KMS-11 (cell line): ENCODE measurements at regions not wholly inside any gene's neighbourhood (a gene's known extent, or its start where the extent isn't known, plus 50 kb on each side); places are given as distances from the start of the nearest gene placed in this dataset.

Source experiments
- H2AFZ ChIP-seq: fragments of 200-600 bp; sonication (generic); 2 replicates; pipeline ENCODE4 v1.6.1; 2016; ENCODE audit warnings: antibody characterized with exemption, mixed run types, low read depth
- H3K27ac ChIP-seq: fragments of 200-600 bp; sonication (generic); 2 replicates; pipeline ENCODE4 v1.6.1; 2016; ENCODE audit warnings: mild to moderate bottlenecking, mixed run types
- H3K27me3 ChIP-seq: fragments of 200-600 bp; sonication (generic); 2 replicates; pipeline ENCODE4 v1.6.1; 2017; ENCODE audit warnings: mild to moderate bottlenecking, low read depth, mixed run types, moderate library complexity; ENCODE audit not compliant: insufficient read depth
- H3K36me3 ChIP-seq: fragments of 200-600 bp; sonication (generic); 2 replicates; pipeline ENCODE4 v1.6.1; 2017; ENCODE audit warnings: mild to moderate bottlenecking, mixed run types; ENCODE audit not compliant: insufficient read depth
- H3K4me1 ChIP-seq: fragments of 200-600 bp; sonication (generic); 2 replicates; pipeline ENCODE4 v1.6.1; 2016; ENCODE audit warnings: mild to moderate bottlenecking, low read depth, mixed run types; ENCODE audit not compliant: poor library complexity, severe bottlenecking
- H3K4me2 ChIP-seq: fragments of 200-600 bp; sonication (generic); 2 replicates; pipeline ENCODE4 v1.7.0; 2016; ENCODE audit warnings: mild to moderate bottlenecking, mixed run types
- H3K4me3 ChIP-seq: fragments of 200-600 bp; sonication (generic); IDR thresholded peaks from 2 replicates; pipeline ENCODE4 v1.6.1; 2017; ENCODE audit warnings: low read depth, low read length, mixed read lengths; ENCODE audit not compliant: insufficient read depth
- H3K79me2 ChIP-seq: fragments of 200-600 bp; sonication (generic); 2 replicates; pipeline ENCODE4 v1.6.1; 2016; ENCODE audit warnings: low read depth, mixed run types; ENCODE audit not compliant: insufficient read depth
- H3K9ac ChIP-seq: fragments of 200-600 bp; sonication (generic); 2 replicates; pipeline ENCODE4 v1.6.1; 2016; ENCODE audit warnings: mild to moderate bottlenecking, mixed run types
- H4K20me1 ChIP-seq: fragments of 200-600 bp; sonication (generic); 2 replicates; pipeline ENCODE4 v1.6.1; 2016; ENCODE audit warnings: mild to moderate bottlenecking, mixed run types; ENCODE audit not compliant: insufficient read depth
- TF ChIP-seq, protein P1 (sequence below): fragments of 200-600 bp; sonication (generic); conservative IDR thresholded peaks from 2 replicates; pipeline ENCODE4 v1.6.1; 2017; ENCODE audit warnings: low read depth, mild to moderate bottlenecking, antibody characterized with exemption, low read length, moderate library complexity, mixed read lengths

DNA sequence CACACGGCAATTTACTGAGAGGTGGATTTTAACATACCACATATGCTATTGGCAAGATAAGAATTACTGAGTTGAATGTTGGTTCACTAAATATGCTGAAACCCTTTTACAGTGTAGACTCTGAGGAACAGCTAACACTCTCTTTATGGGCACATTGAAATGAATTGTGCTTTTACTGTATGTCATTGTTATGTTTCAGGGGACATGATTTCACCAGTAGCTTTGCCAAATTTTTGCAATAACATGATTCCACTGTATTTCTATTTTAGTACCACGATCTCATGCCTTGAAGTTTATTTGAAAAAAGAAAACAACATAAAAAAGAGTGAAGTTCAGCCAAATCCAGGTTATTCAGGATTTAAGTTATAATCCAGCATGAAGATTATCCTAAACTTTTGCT is 188.5 kb downstream of the HLX start:
- Histone ChIP-seq H4K20me1 (no peaks in the 10 kb centered on the region), H3K4me1 (no peaks in the 10 kb centered on the region), H3K9ac (no peak overlapping the region), H3K36me3 (no peaks in the 10 kb centered on the region), H2AFZ (no peak overlapping the region), H3K4me2 (no peak overlapping the region), H3K27me3 (no peaks in the 10 kb centered on the region), H3K27ac (no peak overlapping the region), H3K4me3 (no peak overlapping the region), H3K79me2 (no peaks in the 10 kb centered on the region)
- TF ChIP-seq, protein P1, sequence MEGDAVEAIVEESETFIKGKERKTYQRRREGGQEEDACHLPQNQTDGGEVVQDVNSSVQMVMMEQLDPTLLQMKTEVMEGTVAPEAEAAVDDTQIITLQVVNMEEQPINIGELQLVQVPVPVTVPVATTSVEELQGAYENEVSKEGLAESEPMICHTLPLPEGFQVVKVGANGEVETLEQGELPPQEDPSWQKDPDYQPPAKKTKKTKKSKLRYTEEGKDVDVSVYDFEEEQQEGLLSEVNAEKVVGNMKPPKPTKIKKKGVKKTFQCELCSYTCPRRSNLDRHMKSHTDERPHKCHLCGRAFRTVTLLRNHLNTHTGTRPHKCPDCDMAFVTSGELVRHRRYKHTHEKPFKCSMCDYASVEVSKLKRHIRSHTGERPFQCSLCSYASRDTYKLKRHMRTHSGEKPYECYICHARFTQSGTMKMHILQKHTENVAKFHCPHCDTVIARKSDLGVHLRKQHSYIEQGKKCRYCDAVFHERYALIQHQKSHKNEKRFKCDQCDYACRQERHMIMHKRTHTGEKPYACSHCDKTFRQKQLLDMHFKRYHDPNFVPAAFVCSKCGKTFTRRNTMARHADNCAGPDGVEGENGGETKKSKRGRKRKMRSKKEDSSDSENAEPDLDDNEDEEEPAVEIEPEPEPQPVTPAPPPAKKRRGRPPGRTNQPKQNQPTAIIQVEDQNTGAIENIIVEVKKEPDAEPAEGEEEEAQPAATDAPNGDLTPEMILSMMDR = no peak

DNA sequence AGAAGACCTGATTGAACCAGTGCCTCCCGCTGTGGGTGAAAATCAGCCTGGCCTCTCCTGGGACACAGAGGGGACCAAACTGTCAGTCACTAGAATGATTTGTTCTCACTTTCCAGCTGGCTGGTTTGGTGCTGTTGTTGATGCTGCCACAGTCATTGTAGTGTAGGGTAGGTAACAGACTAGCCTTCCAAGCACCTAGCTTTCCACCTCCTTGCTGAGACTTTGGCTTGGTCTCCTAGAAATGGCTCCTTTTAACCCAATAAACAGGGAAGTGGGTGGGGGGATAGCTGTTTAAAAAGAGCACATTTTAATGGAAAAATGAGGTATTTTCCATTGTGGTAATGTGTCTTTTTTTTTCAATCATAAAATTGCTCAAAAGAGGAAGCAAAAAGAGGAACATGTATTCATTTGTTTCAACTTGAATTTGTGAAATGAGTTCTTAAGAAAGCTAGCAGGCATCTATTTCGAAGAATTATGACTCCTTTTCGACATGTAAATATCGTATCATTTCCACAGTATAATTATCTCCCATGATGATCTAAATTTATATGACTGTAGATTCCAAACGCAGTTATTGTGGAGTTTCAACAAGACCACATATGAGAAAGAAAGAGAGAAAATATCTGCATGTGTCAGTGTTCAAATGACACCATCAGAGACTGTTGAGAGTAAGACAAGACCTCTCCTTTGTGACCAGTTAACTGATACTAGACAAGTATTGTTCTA is 190.1 kb downstream of the HLX start:
- H3K9ac ChIP-seq = no peak overlapping the region

DNA sequence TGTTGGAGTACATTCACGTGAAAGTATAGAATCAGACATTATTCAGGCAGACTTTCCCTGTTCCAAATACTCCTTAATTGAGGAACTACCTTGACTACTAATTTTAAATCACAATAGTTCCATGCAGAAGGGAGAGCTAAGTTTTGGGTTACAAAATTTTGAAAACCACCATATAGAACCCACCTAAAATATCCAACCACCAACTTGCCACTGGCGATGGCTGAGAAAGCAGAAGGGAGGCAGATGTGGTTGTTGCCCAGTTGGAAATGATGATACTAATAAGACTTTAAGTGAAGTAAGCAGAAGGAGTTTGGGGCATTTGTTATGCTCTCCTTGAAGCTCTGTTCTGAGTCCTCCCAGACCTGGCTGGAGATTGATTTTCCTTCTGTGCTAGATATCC is 190.7 kb downstream of the HLX start:
- TF ChIP-seq, protein P1 = no peak
- Histone ChIP-seq H3K27ac (no peak overlapping the region), H3K27me3 (no peaks in the 10 kb centered on the region), H3K36me3 (no peaks in the 10 kb centered on the region), H3K4me2 (no peak overlapping the region), H3K4me3 (no peak overlapping the region), H2AFZ (no peak overlapping the region), H3K4me1 (no peaks in the 10 kb centered on the region), H3K79me2 (no peaks in the 10 kb centered on the region), H4K20me1 (no peaks in the 10 kb centered on the region), H3K9ac (no peak overlapping the region)

More for the DNA sequence above, 190.1 kb downstream of the HLX start:
- Histone ChIP-seq H3K36me3 (no peaks in the 10 kb centered on the region), H4K20me1 (no peaks in the 10 kb centered on the region), H3K4me3 (no peak overlapping the region), H3K4me1 (no peaks in the 10 kb centered on the region), H3K27me3 (no peaks in the 10 kb centered on the region), H3K4me2 (no peak overlapping the region), H3K79me2 (no peaks in the 10 kb centered on the region), H3K27ac (no peak overlapping the region), H2AFZ (no peak overlapping the region)
- TF ChIP-seq, protein P1 = no peak

DNA sequence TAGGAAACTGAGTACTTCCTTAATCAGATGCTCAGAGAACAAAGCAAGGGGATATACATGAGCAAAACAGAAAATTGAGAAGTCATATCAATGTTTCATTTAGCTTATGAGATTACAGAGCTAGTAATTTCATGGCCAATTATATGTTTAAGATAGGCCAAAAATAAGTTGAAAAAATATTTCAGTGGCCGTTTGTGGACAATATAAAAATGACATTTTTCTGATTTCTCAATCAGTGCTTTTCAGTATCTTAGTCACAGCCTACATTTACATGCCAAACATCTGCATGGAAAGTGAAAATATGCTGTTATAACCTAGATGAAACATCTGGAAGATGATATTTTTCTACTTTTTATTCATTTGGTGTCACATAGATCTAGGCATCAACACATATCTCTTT is 192.5 kb downstream of the HLX start:
- H3K27me3 ChIP-seq = no peaks in the 10 kb centered on the region
- no peak overlapping the region for H3K4me2 ChIP-seq
- no peaks in the 10 kb centered on the region for H4K20me1 ChIP-seq
- no peaks in the 10 kb centered on the region for H3K79me2 ChIP-seq
- no peak overlapping the region for H3K27ac ChIP-seq
- no peaks in the 10 kb centered on the region for H3K4me1 ChIP-seq
- H3K36me3 ChIP-seq = no peaks in the 10 kb centered on the region
- TF ChIP-seq, protein P1 = no peak
- no peak overlapping the region for H3K9ac ChIP-seq
- no peak overlapping the region for H3K4me3 ChIP-seq
- H2AFZ ChIP-seq = no peak overlapping the region
